Kidney tubule cell (primary cell): ENCODE measurements at regions not wholly inside any gene's neighbourhood (a gene's known extent, or its start where the extent isn't known, plus 50 kb on each side); places are given as distances from the start of the nearest gene placed in this dataset.

Source experiments
- DNase-seq: peaks from one replicate; pipeline ENCODE4 v3.0.0-alpha.2; 2018; ENCODE audit warnings: low spot score

DNA sequence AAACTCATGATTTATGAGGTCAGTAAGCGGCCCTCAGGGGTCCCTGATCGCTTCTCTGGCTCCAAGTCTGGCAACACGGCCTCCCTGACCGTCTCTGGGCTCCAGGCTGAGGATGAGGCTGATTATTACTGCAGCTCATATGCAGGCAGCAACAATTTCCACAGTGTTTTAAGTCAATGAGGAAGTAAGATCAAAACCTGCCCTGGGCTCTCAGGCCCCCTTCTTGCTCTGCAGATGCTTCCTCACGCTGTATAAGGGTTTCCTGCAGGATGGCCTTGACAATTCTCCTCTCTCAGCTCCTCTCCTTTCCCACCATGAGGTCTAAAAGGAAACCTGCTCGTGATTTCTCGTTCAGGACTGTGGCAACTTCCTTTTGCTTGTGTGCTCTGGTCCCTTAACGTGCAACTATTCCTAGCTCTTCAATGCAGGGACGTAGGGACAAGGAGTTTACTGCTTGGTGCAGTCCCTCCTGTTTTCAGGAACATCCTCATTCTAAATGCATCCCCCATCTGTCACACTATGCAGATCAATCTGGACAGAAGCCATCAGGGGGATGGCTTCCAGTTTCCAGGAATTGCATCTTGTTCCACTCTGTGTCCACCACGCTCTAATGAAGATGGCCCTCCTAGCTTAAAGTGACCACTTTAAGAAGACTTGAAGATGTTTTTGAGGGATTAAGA lies 64.3 kb upstream of the IGLL5 start:
- DNase-seq = no peak

DNA sequence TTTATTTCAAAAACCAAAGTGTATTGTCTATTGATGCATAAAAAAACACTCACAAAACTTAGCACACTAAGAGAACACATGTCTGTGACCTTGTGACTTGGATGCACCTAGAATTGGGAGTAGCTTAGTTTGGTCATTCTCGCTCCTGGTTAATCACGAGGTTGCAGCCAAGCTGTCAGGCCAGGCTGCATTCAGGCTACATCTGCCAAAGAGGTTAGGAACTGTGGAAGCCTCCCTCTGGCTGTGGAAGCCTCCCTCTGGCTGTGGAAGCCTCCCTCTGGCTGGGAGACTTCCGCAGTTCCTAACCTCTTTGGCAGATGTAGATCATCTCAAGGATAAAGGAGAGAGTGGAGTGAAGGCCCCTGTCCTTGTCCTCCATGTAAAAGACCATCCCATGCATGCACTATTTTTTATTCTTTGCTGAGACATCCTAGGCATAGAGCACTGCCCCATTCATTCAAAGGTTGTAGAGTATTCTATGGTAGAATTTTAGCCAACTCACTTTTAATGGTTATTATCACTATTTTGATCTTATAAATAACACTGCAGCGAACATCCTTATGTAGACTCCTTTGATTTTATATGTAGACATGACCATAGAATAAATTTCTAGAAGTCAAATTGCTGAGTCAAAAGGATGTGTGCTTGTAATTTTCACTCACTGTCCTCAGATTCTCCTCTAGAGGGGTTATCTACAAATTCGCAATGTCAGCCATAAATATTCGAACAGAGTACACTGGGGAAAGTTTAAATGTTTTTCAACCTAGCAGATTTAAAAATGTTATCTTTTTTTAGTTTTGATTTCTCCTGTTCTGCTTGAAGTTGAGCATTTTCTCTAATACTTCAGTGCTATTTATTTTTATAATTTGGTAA lies 63.0 kb upstream of the IGLL5 start:
- no peak for DNase-seq

DNA sequence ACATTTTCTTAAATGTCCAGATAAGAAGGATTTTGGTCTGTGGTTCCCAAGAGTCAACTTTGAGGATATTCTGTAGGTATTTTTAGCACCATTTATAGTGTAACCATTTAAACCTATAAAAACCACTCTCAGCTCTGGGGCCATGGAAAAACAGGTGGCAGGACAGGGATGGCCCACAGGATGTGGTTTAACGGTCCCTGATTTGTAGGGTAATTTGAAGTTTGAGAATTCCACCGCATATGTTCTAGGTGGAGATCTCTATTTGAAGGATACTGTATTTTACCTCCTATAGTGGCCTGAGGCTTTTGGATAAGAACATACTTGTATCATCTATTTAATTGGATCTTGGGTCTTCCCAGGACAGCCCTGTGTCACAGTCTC lies 62.4 kb upstream of the IGLL5 start:
- DNase-seq = no peak

DNA sequence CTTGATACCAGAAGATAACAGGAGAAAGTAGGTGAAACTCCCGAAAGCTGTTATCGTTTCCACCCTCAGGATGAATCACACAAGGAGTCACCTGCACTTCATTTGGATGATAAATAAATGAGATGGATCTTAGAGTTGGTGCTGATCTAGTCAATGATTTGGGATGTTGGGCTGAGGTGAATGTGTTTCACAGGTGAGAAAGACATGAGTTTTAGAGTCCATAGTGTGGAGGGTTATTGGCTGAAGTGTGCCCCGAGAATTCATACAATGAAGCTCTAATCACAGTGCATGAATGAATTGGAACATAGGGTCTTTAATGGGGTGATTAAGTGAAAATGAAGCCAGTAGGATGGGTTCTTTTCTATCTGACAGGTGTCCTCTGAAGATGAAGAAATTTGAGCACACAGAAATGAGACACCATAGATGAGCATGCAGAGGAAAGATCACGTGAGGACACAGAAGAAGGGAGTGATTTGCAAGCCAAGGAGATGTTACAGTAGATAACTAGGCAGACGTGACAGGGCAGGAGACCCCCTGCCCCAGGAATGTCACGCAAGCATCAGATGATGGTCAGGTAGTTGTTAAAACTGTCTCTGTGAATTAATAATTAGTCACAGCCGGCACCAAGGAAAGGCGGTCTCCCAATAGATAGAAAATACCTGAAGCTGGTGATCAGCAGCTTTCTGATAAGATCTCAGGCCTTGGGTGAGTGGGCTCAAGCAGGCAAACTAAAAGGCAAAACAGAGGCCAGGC lies 60.3 kb upstream of the IGLL5 start:
- DNase-seq = no peak

DNA sequence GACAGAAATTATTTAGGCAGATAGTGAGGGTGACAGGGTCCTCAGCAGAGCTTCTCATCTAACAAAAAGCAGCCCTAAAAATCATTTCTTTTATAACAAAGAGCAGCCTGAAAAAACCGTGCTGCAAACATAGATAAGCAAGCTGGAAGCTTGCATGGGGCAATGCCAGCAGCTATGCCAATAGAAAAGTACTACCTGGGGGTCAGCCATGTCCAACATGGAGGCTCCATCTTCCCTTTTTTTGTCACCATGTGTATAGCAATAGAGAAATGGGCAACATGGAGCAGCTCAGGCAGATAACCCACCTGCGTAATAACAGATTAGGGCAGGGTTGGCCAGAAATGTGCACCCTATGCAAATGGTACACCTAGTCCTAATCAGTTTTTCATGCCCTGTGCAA lies 57.4 kb upstream of the IGLL5 start:
- DNase-seq = no peak

DNA sequence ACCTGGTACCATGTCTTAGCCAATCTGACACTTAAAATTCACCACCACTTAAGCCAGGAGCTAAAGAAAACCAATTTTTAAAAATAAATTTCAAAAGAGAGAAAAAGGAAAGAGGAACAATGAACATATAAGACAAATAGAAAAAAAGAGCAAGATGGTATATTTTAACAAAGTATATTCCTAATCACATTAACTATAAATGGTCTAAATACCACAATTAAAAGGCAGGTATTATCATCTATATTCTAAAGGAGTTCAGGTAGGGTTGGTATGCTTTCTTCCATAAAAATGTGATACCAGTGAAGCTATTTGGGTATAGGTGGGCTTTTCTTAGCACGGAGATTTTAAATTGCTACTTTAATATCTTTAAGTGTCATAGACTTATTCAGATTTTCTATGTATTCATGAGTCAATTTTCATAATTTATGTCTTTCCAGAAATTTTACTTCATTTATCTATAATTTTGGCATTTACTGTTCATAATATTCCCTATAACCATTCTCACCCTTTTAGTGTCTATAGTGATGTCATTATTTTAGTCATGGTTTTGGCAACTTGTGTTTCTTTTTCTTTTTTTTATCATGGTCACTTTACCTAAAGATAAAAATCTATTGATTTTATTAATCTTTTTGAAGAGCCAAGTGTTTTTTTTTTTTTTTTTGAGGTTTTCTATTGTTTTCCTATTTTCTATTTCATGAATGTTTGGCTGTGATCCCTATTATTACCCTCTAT lies 56.5 kb upstream of the IGLL5 start:
- DNase-seq = no peak

DNA sequence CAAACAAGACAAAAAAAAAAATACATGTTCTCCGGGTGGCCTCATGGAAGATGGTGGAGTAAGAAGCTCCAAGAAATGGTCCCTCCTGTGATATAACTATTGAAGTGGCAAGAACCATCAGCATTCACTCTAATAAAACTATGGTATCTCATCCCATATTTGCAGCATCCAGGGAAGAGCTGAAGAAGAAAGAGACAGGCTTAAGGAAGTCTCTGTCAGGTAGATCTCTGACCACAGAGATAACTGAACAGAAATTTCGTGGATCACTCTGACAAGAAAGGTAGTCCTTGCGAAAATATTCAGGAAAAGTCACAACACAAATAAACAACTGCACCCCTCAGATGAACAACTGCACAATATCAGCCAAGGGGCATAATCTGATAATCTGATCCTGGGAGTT lies 54.6 kb upstream of the IGLL5 start:
- DNase-seq = no peak

DNA sequence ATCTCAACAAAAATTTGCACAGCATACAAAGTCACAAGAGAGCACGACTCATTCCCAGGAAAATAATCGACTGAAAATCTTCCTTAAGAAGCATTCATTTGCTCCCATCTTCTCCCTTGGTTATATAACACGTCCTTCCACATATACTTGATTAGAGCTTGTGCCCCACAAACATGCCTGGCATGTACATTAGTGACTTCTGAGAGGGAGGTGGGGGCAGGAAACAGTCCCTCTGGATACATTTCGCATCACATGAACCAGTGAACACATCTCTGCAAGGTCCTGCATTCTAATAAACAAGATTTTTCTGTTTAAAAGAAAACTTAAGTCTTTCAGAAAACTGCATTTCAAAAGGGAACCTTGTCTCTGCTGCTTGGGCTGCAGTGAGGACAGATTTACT lies 54.1 kb upstream of the IGLL5 start:
- no peak for DNase-seq

DNA sequence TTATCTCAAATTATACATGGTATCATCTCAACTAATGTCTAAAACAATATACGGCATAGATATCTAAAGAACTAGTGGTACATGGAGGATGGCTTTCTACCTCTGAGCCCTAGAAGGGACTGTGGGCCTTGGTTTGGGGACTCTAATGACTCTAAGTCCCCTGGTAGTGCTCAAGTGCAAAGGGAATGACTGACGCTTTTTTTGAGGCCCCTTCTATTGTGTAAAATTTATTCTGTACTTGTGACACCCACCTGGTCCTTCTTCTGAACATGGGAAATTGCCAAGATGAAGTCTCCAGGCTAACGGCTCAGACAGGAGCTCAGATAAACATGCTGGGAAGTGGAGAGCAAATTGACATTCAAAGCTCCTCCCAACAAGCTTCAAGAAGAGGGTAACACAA lies 53.4 kb upstream of the IGLL5 start:
- DNase-seq = no peak

DNA sequence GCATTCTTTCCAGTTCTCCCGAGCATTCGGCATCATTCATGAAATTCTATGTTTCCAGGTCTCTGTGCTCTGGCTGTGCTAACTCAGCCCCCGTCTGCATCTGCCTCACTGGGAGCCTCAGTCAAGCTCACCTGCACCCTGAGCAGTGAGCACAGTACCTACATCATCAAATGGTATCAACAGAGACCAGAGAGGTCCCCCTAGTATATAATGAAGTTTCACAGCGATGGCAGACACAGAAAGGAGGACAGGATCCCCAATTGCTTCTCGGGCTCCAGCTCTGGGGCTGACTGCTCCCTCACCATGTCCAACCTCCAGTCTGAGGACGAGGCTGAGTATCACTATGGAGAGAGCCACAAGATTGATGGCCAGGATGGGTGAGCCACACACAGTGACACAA lies 52.8 kb upstream of the IGLL5 start:
- no peak for DNase-seq

DNA sequence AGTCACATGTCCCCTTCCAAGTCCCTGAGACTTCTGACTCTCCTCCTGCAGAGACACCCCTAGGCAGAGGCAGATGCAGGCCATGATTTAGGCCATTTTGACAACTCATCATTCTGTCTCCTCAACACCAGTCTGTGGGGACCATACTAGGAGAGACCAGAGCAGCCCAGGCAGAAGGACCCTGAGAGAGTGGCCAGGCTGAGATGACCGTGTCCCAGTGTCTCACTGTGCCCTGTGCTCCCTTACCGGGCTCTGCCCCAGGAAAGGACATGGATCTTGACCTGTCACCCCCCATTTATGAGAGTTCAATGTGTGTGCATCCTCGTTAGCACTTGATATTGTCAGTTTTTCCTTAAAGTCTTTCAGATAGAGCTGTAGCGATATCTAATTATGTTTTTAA lies 52.4 kb upstream of the IGLL5 start:
- no peak for DNase-seq

DNA sequence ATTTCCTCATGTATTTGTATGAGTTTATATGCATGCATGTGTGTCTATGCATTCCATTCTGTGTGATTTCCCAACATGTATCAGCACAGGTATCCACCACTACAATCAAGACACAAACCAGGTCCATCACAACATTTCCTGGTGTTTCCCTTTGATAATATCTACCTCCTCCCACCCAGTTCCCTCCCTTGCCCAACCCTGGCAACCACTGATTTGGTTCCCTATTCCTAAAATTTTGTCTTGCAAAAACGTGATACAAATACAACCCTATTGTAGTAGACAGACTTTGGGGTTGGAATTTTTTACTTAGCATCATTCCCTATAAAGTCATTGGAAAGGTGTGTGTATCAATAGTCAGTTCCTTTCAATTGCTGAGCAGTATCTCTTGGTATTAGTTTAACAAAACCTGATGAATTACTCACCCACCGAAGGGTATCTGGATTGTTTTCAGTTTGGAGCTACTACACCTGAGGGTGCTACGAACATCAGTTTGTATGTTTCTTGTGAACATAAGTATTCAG lies 51.8 kb upstream of the IGLL5 start:
- no peak for DNase-seq

DNA sequence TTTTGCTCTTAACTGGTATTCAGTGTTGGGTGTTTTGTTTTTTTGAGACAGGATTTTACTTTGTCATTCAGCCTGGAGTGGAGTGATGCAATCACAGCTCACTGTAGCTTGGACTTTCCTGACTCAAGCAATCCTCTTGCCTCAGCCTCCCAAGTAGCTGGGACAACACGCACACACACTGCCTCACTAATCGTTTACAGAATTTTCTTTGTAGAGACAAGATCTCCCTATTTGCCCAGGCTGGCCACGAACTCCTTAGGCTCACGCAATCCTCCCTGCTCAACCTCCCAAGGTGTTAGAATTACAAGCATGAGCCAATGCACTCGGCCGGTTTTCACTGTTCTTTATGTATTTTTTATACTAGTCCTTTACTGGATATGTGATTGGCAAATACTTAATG lies 51.0 kb upstream of the IGLL5 start:
- no peak for DNase-seq
